ENCODE measurements at regions not wholly inside any gene's neighbourhood (a gene's known extent, or its start where the extent isn't known, plus 50 kb on each side); places are given as distances from the start of the nearest gene placed in this dataset.

DNA sequence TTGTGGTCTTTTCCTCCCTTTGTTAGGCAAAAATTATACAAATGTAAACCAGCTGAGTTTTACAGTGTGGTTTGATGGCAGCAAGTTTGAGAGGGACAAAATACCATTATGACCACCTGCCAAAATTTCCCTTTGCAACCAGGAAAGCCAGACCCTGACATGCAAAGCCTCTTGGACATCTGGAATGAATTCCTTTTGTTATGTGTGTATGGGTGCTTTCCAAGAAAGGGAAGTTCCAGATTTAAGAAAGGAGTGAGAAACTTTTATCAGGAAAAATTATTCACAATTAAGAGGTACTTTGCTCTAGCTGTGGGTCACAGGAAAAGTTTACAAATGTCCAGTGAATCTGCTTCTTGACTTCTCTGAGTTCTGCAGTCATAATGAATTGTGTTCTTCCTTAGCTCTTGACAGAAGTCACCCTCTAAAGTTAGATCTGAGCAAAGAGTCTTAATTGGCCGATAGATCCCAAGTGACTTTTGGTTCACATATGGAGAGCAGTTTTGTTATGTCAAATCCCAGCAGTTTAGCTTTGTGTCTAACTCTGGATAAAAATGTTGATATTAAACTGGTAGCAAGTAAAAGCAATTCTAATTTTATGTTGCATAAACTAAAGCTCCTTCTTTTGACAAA is 295.9 kb upstream of the ZNF608 start:
- TF ChIP-seq, protein P1, sequence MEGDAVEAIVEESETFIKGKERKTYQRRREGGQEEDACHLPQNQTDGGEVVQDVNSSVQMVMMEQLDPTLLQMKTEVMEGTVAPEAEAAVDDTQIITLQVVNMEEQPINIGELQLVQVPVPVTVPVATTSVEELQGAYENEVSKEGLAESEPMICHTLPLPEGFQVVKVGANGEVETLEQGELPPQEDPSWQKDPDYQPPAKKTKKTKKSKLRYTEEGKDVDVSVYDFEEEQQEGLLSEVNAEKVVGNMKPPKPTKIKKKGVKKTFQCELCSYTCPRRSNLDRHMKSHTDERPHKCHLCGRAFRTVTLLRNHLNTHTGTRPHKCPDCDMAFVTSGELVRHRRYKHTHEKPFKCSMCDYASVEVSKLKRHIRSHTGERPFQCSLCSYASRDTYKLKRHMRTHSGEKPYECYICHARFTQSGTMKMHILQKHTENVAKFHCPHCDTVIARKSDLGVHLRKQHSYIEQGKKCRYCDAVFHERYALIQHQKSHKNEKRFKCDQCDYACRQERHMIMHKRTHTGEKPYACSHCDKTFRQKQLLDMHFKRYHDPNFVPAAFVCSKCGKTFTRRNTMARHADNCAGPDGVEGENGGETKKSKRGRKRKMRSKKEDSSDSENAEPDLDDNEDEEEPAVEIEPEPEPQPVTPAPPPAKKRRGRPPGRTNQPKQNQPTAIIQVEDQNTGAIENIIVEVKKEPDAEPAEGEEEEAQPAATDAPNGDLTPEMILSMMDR (IDR thresholded peaks at IDR 0.05) = no peak
- TF ChIP-seq POLR2A (IDR thresholded peaks at IDR 0.05; ENCODE audit: low read depth) = no peak
- TF ChIP-seq EP300 (IDR thresholded peaks at IDR 0.05) = no peak
- TF ChIP-seq POLR2AphosphoS5 (IDR thresholded peaks at IDR 0.05) = no peak

Measured in esophagus muscularis mucosa (tissue), 4 donors.